ENCODE measurements at regions not wholly inside any gene's neighbourhood (a gene's known extent, or its start where the extent isn't known, plus 50 kb on each side); places are given as distances from the start of the nearest gene placed in this dataset.

- no peak for TF ChIP-seq CTCF (IDR thresholded peaks at IDR 0.05)
- TF ChIP-seq POLR2A (IDR thresholded peaks at IDR 0.05), result no peak
These were observed 142.8 kb downstream of the ATG4C start for GRCh38 chr1:62926681-62927252.

Data from adrenal gland (tissue), 5 donors.